Gastrocnemius medialis (tissue), 4 donors: ENCODE measurements at regions not wholly inside any gene's neighbourhood (a gene's known extent, or its start where the extent isn't known, plus 50 kb on each side); places are given as distances from the start of the nearest gene placed in this dataset.
"Not testable (repeated sequence)": the region's sequence is repeated elsewhere in the genome, so short reads cannot be mapped to it uniquely, and the experiment has no call there.

ENCODE experiments used
- ATAC-seq, 2 donors: fragments of 150-250 bp; one replicate each; pipeline ENCODE4 v1.9.1; 2016
- DNase-seq, 2 donors: peaks; one replicate each; pipeline ENCODE4 v3.0.0-alpha.2; 2019
- H3K27ac ChIP-seq, 4 donors: fragments of 200-600 bp; sonication (generic); 1 replicate in 1 of 4; 2 replicates in 3 of 4; pipeline ENCODE4 v1.5.1; 2016 to 2018; ENCODE audit warnings: mild to moderate bottlenecking in 2 of 4, moderate library complexity in 1 of 4
- H3K27me3 ChIP-seq, 3 donors: fragments of 200-600 bp; sonication (generic) in 2 of 3; 1 replicate in 1 of 3; 2 replicates in 2 of 3; pipeline versions ENCODE4 v1.5.1 to v1.6.0; 2016 to 2019; ENCODE audit warnings: mild to moderate bottlenecking in 1 of 3, moderate library complexity in 1 of 3
- H3K36me3 ChIP-seq, 2 donors: fragments of 200-600 bp; sonication (generic) in 1 of 2; one replicate each; pipeline ENCODE4 v1.5.1; 2017 to 2018
- H3K4me1 ChIP-seq, 2 donors: fragments of 200-600 bp; sonication (generic) in 1 of 2; one replicate each; pipeline ENCODE4 v1.5.1; 2016 to 2017; ENCODE audit warnings: mild to moderate bottlenecking in 2 of 2
- H3K4me3 ChIP-seq, 4 donors: fragments of 200-600 bp; sonication (generic) in 3 of 4; 1 replicate in 1 of 4; 2 replicates in 3 of 4; pipeline ENCODE4 v1.5.1; 2016 to 2019; ENCODE audit warnings: mild to moderate bottlenecking in 2 of 4
- H3K9me3 ChIP-seq, 3 donors: fragments of 200-600 bp; sonication (generic) in 2 of 3; 1 replicate in 1 of 3; 2 replicates in 2 of 3; pipeline ENCODE4 v1.5.1; 2016 to 2019
- POLR2A ChIP-seq, 2 donors: fragments of 450-650 bp; IDR thresholded peaks; one replicate each; pipeline ENCODE4 v1.6.1; 2017; ENCODE audit warnings: antibody characterized with exemption in 2 of 2, mild to moderate bottlenecking in 2 of 2, moderate library complexity in 2 of 2
- in situ Hi-C, 4 donors: fragments of 200-750 bp; cut with MboI; loops; one replicate each; pipeline versions ENCODE4 v1.15.0 to v1.8.0; 2017; ENCODE audit warnings: low sequenced_read_pairs in 4 of 4
- intact Hi-C: fragments of 100-400 bp; cut with DNase I; formaldehyde crosslinking; loops from one replicate; pipeline ENCODE4 v1.15.1; 2023; ENCODE audit warnings: low total_unique reads
- TF ChIP-seq, protein P1 (sequence below), 5 experiments: fragments of 450-650 bp in 3 of 5; fragments of 200-600 bp in 2 of 5; sonication (generic) in 2 of 5; IDR thresholded peaks in 4 of 5; conservative IDR thresholded peaks in 1 of 5; 1 replicate in 4 of 5; 2 replicates in 1 of 5; pipeline ENCODE4 v1.5.1; 2016 to 2019; ENCODE audit warnings: antibody characterized with exemption in 5 of 5, mild to moderate bottlenecking in 3 of 5, moderate library complexity in 3 of 5

DNA sequence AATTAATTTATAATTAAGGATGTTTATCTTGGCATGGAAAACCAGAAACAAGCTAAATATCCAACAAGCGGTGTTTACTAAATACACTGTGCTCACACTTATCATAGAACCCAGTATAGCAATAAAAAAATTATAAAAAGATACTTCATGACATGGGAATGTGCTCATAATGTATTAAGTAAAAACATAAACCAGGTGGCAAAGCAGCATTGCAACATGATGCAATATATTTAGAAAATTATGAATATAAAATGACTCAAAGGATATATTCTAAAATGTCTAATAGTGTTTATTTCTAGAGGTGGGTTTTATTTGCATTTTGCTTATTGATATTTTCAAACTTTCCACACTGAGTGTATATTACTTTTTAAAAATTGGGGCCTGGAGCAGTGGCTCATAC is 84.4 kb upstream of the ATL2 start:
- intact Hi-C loops = no loop called here

DNA sequence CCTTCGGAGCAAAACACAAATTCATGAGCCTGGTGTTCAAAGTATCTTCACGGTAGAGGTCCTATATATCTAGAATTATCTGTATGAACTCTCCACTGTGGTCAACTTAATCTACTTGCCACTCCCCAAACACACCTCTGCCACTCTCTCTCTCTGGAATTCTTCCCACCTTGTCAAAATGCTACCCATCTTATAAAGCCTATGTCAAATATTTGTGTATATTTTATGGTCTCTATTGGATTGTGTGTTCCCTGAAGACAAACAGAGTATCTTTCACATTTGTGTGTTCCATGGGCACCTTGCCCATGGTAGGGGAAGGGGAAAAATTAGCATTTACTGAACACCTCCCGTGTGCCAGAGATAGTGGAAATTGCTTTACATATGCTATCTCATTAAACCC is 83.2 kb upstream of the ATL2 start:
- no peaks in the 10 kb centered on the region for H3K36me3 ChIP-seq
- intact Hi-C loops (no loop called here), in situ Hi-C loops (no loop called here)
- no peaks in the 10 kb centered on the region for H3K4me1 ChIP-seq
- TF ChIP-seq, protein P1, sequence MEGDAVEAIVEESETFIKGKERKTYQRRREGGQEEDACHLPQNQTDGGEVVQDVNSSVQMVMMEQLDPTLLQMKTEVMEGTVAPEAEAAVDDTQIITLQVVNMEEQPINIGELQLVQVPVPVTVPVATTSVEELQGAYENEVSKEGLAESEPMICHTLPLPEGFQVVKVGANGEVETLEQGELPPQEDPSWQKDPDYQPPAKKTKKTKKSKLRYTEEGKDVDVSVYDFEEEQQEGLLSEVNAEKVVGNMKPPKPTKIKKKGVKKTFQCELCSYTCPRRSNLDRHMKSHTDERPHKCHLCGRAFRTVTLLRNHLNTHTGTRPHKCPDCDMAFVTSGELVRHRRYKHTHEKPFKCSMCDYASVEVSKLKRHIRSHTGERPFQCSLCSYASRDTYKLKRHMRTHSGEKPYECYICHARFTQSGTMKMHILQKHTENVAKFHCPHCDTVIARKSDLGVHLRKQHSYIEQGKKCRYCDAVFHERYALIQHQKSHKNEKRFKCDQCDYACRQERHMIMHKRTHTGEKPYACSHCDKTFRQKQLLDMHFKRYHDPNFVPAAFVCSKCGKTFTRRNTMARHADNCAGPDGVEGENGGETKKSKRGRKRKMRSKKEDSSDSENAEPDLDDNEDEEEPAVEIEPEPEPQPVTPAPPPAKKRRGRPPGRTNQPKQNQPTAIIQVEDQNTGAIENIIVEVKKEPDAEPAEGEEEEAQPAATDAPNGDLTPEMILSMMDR (IDR thresholded peaks at IDR 0.05 in 4 of 5, conservative IDR thresholded peaks at IDR 0.05 in 1 of 5) = no peak
- TF ChIP-seq POLR2A (IDR thresholded peaks at IDR 0.05) = no peak
- H3K27me3 ChIP-seq = no peaks in the 10 kb centered on the region
- ATAC-seq (no peak), DNase-seq (no peak)
- no peak overlapping the region for H3K4me3 ChIP-seq
- no peaks in the 10 kb centered on the region for H3K9me3 ChIP-seq
- no peak overlapping the region for H3K27ac ChIP-seq

More for the DNA sequence above, 84.4 kb upstream of the ATL2 start:
- Histone ChIP-seq H3K36me3 (no peaks in the 10 kb centered on the region), H3K4me1 (no peaks in the 10 kb centered on the region), H3K4me3 (no peak overlapping the region), H3K27ac (no peak overlapping the region), H3K27me3 (no peaks in the 10 kb centered on the region), H3K9me3 (no peaks in the 10 kb centered on the region)
- in situ Hi-C loops = no loop called here
- DNase-seq (no peak), ATAC-seq (no peak)
- no peak for TF ChIP-seq POLR2A (IDR thresholded peaks at IDR 0.05)
- TF ChIP-seq, protein P1 (IDR thresholded peaks at IDR 0.05 in 4 of 5, conservative IDR thresholded peaks at IDR 0.05 in 1 of 5) = no peak

DNA sequence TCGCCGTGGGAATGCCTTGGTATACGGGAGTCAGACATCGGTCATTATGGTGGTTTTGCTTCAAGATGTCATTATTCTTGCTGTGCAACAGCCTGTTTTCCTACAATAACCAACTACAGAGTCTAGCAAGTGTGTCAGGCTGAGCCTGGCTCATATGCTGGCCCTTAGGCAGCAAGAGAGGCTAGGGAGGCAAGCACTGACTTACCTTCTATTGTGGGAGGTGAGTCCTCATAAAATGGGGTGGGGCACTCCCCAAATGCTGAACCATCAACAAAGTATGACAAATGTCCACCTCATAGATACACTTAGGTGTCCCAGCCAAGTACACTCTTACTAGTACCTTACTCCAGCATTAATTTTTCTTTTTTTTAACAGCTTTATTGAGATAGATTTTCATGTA is 77.0 kb upstream of the ATL2 start:
- no peak overlapping the region for H3K4me3 ChIP-seq
- no peak overlapping the region for H3K27ac ChIP-seq
- intact Hi-C loops = no loop called here
- in situ Hi-C loops = no loop called here
- no peaks in the 10 kb centered on the region for H3K4me1 ChIP-seq
- TF ChIP-seq, protein P1 (IDR thresholded peaks at IDR 0.05 in 4 of 5, conservative IDR thresholded peaks at IDR 0.05 in 1 of 5) = no peak
- no peak for TF ChIP-seq POLR2A (IDR thresholded peaks at IDR 0.05)
- no peaks in the 10 kb centered on the region for H3K36me3 ChIP-seq
- H3K27me3 ChIP-seq = no peaks in the 10 kb centered on the region
- DNase-seq = no peak
- no peak for ATAC-seq
- no peaks in the 10 kb centered on the region for H3K9me3 ChIP-seq

DNA sequence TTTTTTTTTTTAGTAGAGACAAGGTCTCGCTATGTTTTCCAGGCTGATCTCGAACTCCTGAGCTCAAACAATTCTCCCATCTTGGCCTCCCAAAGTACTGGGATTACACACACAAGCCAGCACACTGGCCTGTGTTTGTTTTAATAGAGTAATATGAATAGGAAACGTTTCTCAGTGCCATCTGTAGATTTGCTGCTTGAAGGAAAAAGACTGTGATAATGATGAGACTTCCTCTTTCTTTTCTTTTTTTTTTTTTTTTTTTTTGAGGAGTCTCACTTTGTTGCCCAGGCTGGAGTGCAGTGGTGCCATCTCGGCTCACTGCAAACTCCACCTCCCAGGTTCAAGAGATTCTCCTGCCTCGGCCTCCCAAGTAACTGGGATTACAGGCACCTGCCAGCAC is 74.7 kb upstream of the ATL2 start:
- H3K36me3 ChIP-seq, H3K27ac ChIP-seq, DNase-seq, H3K4me1 ChIP-seq, H3K27me3 ChIP-seq, H3K9me3 ChIP-seq, H3K4me3 ChIP-seq, ATAC-seq, in situ Hi-C loops, intact Hi-C loops: not testable (repeated sequence)

DNA sequence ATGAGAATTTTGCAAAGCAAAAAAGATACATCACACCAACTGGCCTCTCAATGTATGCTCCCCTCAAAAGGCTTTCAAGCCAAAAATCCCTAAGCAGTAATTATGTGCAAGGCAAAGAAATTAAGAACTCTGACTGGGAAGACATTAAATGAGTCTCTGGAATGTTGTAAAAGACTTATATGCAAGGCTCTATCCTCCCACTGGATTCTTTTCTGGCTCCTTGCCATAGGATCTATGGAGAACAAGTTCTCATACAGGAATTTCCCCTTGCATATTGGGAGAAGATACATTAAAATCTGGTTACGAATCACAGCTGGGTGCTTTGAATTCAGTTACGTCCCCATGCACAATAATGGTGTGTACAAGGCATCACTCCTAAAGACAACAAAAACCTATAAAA is 73.4 kb upstream of the ATL2 start:
- Histone ChIP-seq H3K27ac (no peak overlapping the region), H3K4me1 (no peaks in the 10 kb centered on the region), H3K36me3 (no peaks in the 10 kb centered on the region), H3K27me3 (no peaks in the 10 kb centered on the region), H3K9me3 (no peaks in the 10 kb centered on the region), H3K4me3 (no peak overlapping the region)
- DNase-seq = no peak
- no peak for TF ChIP-seq POLR2A (IDR thresholded peaks at IDR 0.05)
- TF ChIP-seq, protein P1 (IDR thresholded peaks at IDR 0.05 in 4 of 5, conservative IDR thresholded peaks at IDR 0.05 in 1 of 5) = no peak
- in situ Hi-C loops (no loop called here), intact Hi-C loops (no loop called here)
- no peak for ATAC-seq
